Smooth muscle cell (in vitro differentiated cells): ENCODE measurements at regions not wholly inside any gene's neighbourhood (a gene's known extent, or its start where the extent isn't known, plus 50 kb on each side); places are given as distances from the start of the nearest gene placed in this dataset.

Experiments
- DNase-seq: peaks from one replicate; lab custom pipeline; 2025; ENCODE audit not compliant: unreplicated experiment; lab: John Stamatoyannopoulos, UW
- H2AFZ ChIP-seq: fragments of 200-600 bp; sonication (generic); 2 replicates; pipeline ENCODE4 v1.6.0; 2016; ENCODE audit warnings: antibody characterized with exemption, low read depth, mild to moderate bottlenecking
- H3F3A ChIP-seq: fragments of 200-600 bp; sonication (generic); 2 replicates; pipeline ENCODE4 v1.6.0; 2017; ENCODE audit warnings: antibody characterized with exemption, low read depth
- H3K27ac ChIP-seq: fragments of 200-600 bp; sonication (generic); 2 replicates; pipeline ENCODE4 v1.5.1; 2016; ENCODE audit warnings: low read depth, mild to moderate bottlenecking
- H3K27me3 ChIP-seq: fragments of 200-600 bp; sonication (generic); 2 replicates; pipeline ENCODE4 v1.6.1; 2016; ENCODE audit warnings: low read depth, mild to moderate bottlenecking
- H3K36me3 ChIP-seq: fragments of 200-600 bp; sonication (generic); 2 replicates; pipeline ENCODE4 v1.5.1; 2016; ENCODE audit warnings: low read depth
- H3K4me1 ChIP-seq: fragments of 200-600 bp; sonication (generic); 2 replicates; pipeline ENCODE4 v1.5.1; 2016; ENCODE audit warnings: low read depth
- H3K4me2 ChIP-seq: fragments of 200-600 bp; sonication (generic); 2 replicates; pipeline ENCODE4 v1.6.0; 2016; ENCODE audit warnings: mild to moderate bottlenecking
- H3K4me3 ChIP-seq: fragments of 200-600 bp; sonication (generic); 2 replicates; pipeline ENCODE4 v1.5.1; 2016; ENCODE audit warnings: mild to moderate bottlenecking
- H3K79me2 ChIP-seq: fragments of 200-600 bp; sonication (generic); 2 replicates; pipeline ENCODE4 v1.6.0; 2016; ENCODE audit warnings: low read depth, mild to moderate bottlenecking
- H3K9ac ChIP-seq: fragments of 200-600 bp; sonication (generic); 2 replicates; pipeline ENCODE4 v1.6.0; 2016; ENCODE audit warnings: low read depth
- H3K9me3 ChIP-seq: fragments of 200-600 bp; sonication (generic); replicated peaks from 2 replicates; pipeline ENCODE4 v1.5.1; 2016; ENCODE audit warnings: low read depth
- H4K20me1 ChIP-seq: fragments of 200-600 bp; sonication (generic); 2 replicates; pipeline ENCODE4 v1.6.0; 2016; ENCODE audit warnings: low read depth
- CTCF ChIP-seq: fragments of 200-600 bp; sonication (generic); IDR thresholded peaks from 2 replicates; pipeline ENCODE4 v1.5.1; 2017; ENCODE audit warnings: borderline replicate concordance, mild to moderate bottlenecking, antibody characterized with exemption; ENCODE audit not compliant: insufficient read depth, poor library complexity, severe bottlenecking
- WGBS: methylation state at CpG from one replicate; pipeline ENCODE4 v1.1.7; 2016; ENCODE audit warnings: low lambda C conversion rate; 5-methylcytosine and 5-hydroxymethylcytosine counted together

GRCh38 chr2:157194097-157194688 lies 63.3 kb upstream of the GALNT5 start:
- Histone ChIP-seq H3K4me1 (no peaks in the 10 kb centered on the region), H3K27ac (no peak overlapping the region), H3K9me3 (no peaks in the 10 kb centered on the region), H3K27me3 (no peaks in the 10 kb centered on the region), H3K4me3 (no peak overlapping the region), H3K9ac (no peak overlapping the region), H3F3A (no peaks in the 10 kb centered on the region), H4K20me1 (no peaks in the 10 kb centered on the region), H3K36me3 (no peaks in the 10 kb centered on the region), H2AFZ (peak overlapping the region; percentile 57), H3K79me2 (no peaks in the 10 kb centered on the region), H3K4me2 (no peak overlapping the region)
- no peak for DNase-seq
- WGBS, result 8% methylated on average over 2 of the region's 2 CpGs
- TF ChIP-seq CTCF, result peak; percentile 78

- Histone ChIP-seq H3K27ac (no peak overlapping the region), H3K9me3 (no peaks in the 10 kb centered on the region), H3K27me3 (no peaks in the 10 kb centered on the region), H3K9ac (no peak overlapping the region), H4K20me1 (no peaks in the 10 kb centered on the region), H3K4me1 (no peaks in the 10 kb centered on the region), H3K4me2 (no peak overlapping the region), H3K36me3 (no peaks in the 10 kb centered on the region), H3F3A (no peaks in the 10 kb centered on the region), H3K4me3 (no peak overlapping the region), H3K79me2 (no peaks in the 10 kb centered on the region), H2AFZ (no peak overlapping the region)
- no peak for TF ChIP-seq CTCF
- WGBS, result 80% methylated on average over 4 of the region's 4 CpGs
- no peak for DNase-seq
These were observed 62.7 kb upstream of the GALNT5 start for GRCh38 chr2:157194844-157195243.

GRCh38 chr2:157196956-157197355 lies 60.5 kb upstream of the GALNT5 start:
- WGBS, result 75% methylated on average over 7 of the region's 7 CpGs
- no peak overlapping the region for H3K4me2 ChIP-seq
- DNase-seq, result no peak

More at GRCh38 chr2:157196956-157197355, 60.5 kb upstream of the GALNT5 start:
- Histone ChIP-seq H3K4me1 (no peaks in the 10 kb centered on the region), H2AFZ (no peak overlapping the region), H3K4me3 (no peak overlapping the region), H3K9ac (no peak overlapping the region), H3K27ac (no peak overlapping the region), H3K79me2 (no peaks in the 10 kb centered on the region), H3K9me3 (no peaks in the 10 kb centered on the region), H3F3A (no peaks in the 10 kb centered on the region), H3K27me3 (no peaks in the 10 kb centered on the region), H4K20me1 (no peaks in the 10 kb centered on the region), H3K36me3 (no peaks in the 10 kb centered on the region)
- no peak for TF ChIP-seq CTCF
